ENCODE measurements at regions not wholly inside any gene's neighbourhood (a gene's known extent, or its start where the extent isn't known, plus 50 kb on each side); places are given as distances from the start of the nearest gene placed in this dataset.

DNA sequence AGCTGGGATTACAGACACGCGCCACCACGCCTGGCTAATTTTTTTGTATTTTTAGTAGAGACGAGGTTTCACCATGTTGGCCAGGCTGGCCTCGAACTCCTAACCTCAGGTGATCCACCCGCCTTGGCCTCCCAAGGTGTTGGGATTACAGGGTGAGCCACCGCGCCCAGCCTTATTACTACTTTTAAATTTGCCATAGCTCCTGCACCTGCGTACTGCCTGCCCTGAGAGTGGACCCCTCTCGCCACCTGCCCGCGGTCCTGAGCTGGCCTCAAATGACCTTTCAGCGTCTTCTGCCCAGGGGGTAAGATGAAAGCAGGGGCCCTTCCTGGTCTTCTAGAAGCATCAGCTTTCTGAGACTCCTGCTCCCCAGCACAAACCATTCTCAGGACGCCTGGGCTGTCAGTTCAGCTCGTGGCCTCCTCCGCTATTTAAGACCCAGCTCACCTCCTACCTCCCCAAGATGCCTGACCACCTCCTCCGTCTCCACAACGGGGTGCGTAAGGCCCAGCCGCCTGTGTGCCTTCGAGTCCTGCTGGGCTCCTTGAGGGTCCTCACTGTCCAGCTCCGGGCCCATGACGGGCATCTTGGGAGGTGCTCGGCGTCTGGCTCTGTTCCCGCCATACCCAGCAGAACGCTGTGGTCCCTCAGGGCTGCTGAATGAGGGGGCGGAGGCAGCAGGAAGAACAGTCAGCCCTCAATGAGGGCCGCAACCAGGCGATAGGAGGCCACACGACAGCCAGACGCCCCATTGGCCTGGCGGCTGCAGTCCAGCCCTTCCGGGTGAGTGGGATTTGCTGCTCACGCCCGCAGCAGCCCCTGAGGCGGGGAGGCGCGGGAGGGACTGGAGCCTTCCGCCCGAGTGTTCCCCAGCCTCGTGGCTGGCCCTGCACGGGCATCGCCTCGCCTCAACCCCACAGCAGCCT lies 266.6 kb downstream of the TFCP2L1 start:
- DNase-seq (ENCODE audit: low read depth), result no peak

DNA sequence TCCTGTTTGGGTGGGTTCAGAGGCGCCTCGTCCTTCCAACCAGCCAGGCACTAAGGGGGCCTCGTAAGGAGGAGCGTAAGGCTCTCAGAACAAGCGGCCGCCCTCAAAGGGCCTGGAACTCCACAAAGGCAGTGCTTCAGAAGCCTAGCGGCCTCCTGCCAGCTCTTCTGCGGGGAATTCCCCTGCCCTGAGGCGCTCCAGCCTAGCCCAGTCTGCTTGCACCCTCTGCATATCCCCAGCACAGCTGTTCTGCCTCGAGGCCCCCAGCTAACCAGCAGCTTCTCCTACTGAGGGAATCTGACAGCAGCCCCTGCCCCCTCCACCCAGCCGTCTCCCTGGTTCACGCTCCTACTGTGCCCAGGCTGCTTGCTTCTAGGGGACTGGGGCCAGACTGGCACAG lies 265.9 kb downstream of the TFCP2L1 start:
- no peak for DNase-seq (ENCODE audit: low read depth)

DNA sequence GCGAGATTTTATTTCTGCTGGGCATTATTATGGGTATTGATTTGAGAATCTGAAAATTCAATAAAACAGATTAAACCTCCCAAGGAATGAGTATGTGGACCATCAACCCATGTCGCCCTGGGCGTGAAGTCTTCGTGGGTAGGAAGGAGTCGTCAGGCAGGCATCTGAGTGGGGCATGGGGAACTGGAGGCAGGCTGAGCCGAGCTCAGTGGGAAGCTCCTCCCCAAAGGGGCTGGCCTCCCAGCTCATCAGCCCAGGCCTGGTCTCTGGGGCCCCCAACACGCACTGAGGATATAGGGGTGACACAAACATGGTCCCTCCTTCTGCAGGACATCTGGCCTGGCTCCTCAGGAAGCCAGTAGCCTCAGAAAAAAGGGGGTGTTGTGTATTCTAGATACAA lies 265.2 kb downstream of the TFCP2L1 start:
- DNase-seq (ENCODE audit: low read depth), result no peak

DNA sequence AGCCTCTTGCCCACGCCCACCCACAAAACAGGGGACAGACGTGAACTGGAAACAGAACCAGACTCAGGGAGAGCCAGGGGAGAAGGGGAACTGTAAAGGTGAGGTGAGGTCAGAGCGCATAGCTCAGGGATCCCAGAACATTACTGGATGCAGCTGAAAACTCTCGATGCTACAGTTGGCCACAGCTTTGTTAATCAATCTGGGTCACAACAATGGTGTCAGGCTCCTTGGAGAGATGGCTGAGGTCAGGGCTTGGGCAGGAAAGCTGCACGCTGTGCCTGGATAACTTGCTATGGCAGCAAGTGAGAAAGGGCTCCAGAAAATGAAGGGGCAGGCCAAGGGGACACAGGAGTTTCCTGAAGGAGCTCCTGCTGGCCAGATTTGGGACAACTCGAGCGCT lies 263.3 kb downstream of the TFCP2L1 start:
- no peak for DNase-seq (ENCODE audit: low read depth)

DNA sequence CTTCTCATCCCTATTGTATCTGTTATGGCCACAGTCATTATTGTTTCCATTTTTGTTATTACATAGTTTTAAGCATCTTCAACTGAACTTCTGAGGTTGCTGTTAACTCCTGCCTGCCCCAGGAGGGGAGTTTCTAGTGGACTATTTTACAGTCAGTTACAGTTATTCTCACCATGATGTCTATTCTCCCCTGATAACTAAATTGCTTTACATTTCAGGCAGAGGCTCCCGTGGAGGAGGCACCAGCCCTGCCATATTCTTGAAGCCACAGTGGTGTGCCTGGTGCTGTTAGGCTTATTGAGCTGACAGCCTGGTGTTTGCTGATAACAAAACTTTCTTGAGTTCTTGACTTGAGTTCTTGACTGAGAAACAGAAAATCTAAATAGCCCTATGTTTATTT lies 256.4 kb downstream of the TFCP2L1 start:
- no peak for DNase-seq (ENCODE audit: low read depth)

DNA sequence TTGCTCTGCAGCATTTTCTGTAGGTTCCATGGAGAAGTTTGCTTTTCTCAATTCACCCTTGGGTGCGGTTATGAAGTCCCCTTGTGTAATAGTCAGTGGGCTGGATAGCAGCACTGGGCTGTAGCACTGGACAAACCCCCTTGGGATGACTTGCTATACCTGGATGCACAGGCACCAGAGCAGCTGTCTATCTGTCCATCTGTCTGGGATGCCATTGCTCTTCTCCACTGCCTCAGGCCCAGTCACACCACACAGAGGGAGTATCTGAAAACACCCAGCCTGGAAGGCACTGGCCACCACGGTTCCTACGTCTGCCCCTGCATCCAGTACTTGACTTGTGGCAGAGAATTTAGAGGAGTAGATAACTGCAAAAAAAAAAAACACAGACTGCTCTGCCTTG lies 254.5 kb downstream of the TFCP2L1 start:
- no peak for DNase-seq (ENCODE audit: low read depth)

DNA sequence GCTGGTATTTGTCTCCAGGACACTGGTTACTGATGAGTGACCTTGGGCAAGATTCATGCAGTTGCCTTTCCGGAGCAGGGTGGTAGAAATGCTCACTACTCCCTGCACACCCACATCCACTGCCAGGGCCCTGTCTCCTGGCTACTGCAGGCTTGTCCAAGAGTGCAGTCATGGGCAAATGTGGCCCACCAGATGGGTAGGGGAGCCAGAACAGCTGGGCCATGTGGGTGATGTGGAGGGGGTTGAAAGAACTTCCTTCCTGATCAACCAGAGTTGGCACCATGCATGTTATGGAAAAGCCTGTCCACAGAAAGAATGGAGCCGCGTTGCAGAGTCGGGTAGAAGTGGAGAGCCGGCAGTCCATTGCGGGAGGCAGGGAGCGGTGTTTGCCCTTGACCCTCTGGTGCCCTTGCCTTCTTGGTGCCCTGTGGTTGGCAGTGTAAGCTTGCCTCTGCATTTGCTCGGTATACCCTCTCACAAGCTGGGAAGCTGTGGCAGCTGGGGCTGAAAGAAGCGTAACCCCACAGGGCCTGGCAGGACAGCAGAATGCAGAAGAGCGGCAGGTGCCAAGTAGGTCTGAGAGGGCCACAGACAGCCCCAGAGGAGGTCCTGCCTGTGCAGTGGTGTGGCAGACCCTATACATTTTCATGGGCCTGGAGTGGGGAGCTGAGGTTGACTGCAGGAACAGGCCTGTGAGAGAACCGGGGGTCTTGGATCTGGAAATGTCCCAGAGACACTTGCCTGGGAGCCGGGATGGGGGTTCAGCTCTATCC lies 253.2 kb downstream of the TFCP2L1 start:
- no peak for DNase-seq (ENCODE audit: low read depth)

DNA sequence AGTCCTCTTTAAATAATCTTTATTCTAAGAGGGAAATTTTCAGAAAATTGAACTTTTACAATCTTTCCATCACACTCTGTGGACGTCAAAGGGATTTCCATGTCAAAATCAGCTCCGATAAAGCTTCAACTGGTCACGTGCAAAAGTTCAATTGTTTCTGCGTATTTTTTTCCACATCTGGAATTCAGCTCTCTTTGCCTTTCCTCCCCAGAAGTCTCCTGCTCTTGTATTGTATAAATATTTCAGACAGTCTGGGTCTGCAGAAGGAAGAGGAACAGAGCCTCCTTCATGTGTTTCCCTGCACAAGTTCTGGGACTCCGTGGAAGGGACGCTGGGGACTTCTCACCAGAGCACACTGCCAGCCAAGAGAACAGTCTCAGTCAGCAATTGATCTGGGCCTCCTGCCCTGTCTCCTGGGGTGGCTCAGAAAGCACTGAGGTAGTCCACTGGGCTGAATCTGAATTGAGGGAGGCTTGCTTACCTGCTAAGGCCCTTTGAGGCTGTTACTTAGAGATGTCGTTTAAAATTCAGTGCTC lies 251.5 kb downstream of the TFCP2L1 start:
- DNase-seq (ENCODE audit: low read depth), result no peak

DNA sequence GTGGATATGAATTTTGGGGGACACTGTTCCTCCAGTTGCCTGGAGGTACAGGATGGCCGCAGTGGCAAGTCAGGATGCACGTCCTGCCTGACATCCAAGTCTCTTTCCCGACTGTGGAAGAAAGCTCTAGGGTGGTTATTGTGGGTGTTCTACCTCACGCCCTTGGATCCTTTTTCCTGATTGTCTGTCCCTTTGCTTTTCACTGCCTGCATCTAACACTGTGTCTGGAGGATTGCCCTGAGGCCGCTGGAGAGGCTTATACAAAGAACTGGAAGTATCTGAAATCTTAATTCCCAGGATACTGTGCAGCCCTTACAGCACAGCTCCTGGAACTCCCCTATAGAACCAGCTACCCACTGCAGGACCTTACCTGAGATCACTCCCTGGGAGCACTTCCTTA lies 250.5 kb downstream of the TFCP2L1 start:
- DNase-seq (ENCODE audit: low read depth), result no peak

DNA sequence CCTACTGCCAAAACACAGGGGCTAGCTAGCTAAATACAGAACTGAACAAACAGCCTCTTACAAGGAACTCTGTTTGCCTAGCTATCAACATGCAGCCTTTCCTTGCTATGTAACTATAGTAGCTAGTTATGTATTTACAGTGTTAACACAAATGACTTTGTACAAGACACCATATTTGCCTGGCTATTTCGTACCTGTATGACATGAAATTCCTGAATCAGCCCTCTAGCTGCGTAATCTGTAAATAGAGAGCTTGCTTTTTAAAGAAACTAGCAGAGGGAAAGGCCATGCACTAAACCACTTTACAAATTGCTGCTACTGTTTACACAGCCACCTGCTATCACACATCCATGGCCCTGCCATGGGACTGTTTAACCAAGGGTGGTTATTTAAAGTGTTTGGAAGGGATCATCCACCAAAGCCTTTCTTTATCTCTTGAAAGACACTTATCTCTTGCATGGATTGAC lies 248.7 kb downstream of the TFCP2L1 start:
- DNase-seq (ENCODE audit: low read depth), result no peak

DNA sequence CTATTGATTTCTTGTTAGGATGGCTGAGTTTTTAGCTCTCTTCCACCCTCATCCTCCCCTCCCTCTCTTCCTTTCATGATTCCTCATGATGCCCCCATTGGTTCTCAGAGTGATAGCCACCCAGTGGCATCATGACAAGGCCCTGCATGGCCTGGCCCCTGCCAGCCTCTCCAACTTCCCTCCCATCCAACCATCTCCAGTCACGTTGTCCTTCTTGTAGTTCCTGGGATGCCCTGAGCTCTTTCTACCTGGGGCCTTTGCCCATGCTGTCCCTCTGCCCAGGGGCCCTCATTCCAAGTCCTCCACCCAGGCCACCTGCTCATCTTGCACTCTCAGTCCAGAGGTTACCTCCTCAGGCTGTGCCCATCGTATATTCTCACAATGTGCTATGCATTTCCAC lies 247.5 kb downstream of the TFCP2L1 start:
- no peak for DNase-seq (ENCODE audit: low read depth)

DNA sequence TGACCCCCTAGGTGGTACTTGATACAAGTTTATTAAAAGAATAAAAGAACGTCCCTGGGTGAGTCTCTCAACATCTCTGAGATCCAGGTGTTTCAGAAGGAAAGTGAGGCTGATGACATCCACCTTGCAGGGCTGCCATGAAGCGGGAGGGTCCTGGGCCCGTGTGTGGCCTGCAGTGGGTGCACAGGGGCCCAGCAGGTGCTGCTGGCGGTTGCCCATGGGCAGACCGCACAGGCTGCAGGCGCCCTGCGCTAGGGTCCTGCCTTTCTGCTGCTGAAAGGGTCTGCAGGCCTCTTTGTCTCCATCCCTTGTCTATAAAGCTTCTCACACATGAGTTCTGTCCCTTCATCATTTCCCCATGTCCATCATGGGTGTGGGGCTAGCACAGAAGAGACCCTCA lies 247.0 kb downstream of the TFCP2L1 start:
- DNase-seq (ENCODE audit: low read depth), result no peak

DNA sequence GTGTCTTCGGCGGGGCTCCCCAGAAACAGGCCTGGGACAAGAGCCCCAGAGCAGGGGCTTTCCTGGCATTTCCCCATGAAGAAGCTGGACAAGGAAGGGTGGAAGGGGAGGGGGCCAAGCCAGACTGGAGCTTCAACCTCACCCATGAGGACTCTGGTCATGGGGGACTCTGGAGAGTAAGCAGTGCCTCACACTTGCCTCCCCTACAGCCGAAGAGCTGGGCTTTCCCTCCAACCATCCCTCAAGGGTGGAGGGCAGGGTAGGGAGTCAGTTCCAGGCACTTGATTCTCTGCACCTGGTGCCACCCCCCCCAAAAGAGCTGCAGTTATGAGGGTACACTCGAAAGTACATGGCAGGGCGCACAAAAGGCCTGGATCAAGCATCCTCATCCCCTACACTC lies 246.6 kb downstream of the TFCP2L1 start:
- DNase-seq (ENCODE audit: low read depth), result no peak

DNA sequence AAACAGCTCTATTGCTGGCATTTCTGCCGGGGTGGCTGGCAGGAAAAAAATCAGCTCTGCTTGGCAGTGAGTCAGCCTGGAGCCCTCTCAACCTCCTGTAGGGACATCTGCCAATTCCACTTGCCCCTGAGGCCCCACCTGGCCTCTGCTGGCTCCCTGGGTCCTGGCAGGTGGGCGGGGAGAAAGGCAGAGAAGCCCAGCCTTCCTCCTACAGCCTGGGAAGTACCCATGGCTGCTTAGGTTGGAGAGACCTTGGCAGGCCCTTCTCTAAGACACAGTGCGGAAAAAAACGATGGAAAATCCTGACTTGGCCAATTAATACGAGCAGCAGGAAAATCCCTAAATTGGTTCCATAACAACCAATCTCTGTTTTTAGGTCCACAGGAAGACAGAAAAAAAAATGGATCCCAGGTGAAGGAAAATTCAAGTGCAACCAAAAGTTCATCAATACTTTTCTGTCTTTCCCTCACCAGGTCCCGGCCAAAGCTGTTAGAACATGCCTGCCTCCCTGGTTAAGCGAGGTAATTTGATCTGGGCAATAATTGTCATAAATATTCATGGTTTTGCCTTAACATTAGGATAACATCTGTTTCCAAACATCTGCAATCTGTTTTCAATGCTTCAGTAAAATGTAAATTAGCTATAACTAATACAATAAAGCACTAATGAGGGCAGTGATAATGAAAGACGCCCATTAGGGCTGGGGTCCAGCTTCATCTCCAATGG lies 245.9 kb downstream of the TFCP2L1 start:
- peak; percentile 65 for DNase-seq (ENCODE audit: low read depth)

DNA sequence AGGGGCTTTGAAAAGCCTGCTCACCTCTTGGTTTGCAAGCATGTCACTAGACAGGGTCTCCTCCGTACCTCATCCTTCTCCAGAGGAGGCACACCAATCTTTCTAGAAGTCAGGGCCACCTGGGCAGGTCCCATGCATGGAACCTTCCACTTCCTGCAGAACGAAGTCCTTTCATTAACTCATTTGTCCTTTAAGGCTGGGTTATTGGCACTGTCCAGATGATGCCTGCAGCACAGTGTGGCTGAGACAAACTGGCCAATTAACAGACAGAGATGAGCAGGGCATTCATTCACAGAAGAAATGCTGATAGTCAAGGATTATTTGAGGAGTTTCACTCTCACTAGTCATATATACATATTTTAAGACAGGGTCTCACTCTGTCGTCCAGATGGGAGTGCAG lies 245.3 kb downstream of the TFCP2L1 start:
- no peak for DNase-seq (ENCODE audit: low read depth)

DNA sequence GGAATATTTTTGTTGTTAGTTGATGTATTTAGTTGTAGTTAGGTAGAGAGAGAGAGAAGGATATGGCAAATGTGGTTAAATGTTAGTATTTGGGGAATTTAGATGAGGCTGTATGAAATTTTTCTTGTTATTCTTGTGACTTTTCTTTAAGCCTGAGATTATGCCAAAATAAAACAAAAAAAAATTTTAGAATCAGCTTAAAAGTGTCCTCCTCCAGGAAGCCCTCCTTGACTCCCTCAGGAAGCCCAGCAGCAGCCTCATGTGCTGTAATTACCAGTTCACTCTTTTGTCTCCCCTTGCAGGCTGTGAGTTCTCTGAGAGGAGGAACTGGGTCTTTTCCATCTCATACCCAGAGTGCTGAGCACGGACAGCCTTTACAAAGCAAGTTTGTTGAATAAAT lies 243.5 kb downstream of the TFCP2L1 start:
- no peak for DNase-seq (ENCODE audit: low read depth)

DNA sequence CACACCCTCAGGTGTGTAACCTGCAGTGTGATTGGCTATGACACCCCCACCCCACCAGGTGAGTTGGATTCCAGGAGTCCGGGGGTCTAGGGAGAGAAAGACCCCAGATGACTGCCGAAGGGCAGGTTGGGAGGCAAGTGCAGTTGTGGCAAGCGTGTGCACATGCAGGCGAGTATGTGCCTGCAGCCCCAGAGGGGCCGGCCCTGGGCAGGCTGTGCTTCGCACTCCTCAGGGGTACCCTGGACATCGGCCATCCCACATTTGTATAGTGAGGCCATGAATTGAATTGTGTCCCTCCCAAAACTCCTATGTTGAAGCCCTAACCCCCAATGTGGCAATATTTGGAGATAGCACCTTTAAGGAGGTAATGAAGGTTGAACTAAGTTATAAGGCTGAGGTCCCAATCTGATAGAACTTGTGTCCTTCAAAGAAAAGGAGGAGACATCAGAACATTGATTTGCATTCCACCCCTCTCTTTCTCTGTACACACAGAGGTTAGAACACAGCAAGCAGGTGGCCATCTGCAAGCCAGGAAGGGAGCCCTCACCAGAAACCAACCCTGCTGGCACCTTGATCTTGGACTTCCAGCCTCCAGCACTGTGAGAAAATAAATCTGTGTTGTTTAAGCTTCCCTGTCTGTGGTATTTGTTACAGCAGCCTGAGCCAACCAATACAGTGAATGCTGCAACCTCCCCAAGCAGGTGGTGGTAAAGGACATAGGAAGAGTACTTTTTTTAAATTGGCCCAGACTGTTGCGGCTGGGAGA lies 241.8 kb downstream of the TFCP2L1 start:
- no peak for DNase-seq (ENCODE audit: low read depth)

DNA sequence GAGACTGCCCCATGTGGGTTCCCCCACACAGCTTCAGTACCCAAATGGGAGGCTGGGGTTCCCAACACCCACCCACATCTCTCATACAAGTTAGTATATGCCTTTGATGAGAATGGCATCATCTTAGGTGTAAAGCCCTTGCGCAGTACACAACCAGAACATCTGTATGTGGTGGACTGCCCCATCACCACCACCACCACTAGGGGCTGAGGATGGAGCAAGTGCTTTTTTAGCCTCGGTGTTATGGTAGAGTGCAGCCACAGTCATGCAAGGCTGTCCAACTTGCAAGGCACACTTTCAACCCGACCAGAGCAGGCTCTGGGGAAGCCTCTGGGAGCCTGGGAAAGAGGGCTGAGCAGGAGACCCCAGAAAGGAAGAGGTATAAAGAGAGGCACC lies 241.2 kb downstream of the TFCP2L1 start:
- no peak for DNase-seq (ENCODE audit: low read depth)

DNA sequence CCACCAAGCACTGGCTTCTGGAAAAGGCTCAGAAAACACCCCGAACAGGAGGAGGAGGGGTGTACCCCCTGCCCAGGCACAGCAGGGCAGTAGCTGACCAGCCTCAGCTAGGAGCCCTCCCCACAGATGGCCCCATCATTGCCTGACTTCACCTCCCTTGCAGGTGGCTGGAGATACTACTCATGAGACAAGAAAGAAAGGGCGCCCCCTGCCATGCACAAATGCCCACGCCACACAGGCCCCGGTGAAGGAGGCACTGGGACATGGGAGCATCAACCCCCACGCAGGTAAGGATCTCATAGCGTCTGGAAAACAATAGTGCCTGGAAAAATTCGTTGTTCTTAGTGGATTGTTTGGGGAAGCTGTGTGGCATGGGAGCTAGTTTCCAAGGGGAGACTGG lies 240.6 kb downstream of the TFCP2L1 start:
- DNase-seq (ENCODE audit: low read depth), result no peak

DNA sequence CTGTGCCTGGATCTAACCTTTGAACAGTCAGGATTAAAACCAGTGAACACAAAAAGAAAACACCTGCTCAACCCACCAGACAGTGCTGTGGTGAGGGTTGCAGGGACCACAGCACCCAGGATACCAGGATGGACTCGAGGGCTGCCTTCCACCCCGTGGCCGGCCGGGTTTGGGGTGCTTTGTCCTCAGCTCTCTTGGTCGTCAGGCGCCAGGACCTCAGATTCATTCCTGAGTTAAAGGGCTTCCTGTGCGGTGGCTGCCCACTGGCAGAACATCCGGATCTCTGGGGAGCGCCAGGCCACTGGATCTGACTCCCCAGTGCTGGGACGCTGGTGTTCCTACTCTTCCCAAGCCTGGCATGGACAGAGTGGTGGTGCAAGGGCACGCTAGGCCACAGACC lies 239.8 kb downstream of the TFCP2L1 start:
- DNase-seq (ENCODE audit: low read depth), result no peak

DNA sequence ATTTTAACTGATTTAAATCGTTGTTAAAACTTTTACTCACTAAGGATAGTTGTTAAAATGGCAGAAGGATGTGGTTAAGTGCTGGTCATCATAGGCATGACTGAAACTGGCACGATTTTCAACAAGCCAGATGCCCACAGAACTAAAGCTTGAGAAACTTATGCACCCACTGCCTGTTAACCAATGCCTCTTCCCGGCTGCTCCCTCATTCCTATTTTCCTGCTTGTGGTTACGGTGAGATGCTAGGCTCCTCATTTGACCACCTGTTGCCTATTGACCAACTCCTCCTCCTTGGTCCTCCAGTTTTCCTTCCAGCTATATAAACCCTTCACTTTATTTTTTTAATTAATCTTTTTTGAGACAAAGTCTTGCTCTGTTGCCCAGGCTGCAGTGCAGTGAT lies 238.7 kb downstream of the TFCP2L1 start:
- DNase-seq (ENCODE audit: low read depth), result peak; percentile 64

Data from HT1080 (cell line).